Prostate gland (tissue), 2 donors: ENCODE measurements at regions not wholly inside any gene's neighbourhood (a gene's known extent, or its start where the extent isn't known, plus 50 kb on each side); places are given as distances from the start of the nearest gene placed in this dataset.
"Not testable (repeated sequence)": the region's sequence is repeated elsewhere in the genome, so short reads cannot be mapped to it uniquely, and the experiment has no call there.

Experiments
- DNase-seq: peaks from one replicate; pipeline ENCODE4 v3.0.0-alpha.2; 2019; ENCODE audit warnings: low spot score
- H3K27ac ChIP-seq, 2 donors: fragments of 200-600 bp; sonication (generic); 2 replicates each; pipeline ENCODE4 v1.5.1; 2017 to 2019
- H3K27me3 ChIP-seq: fragments of 200-600 bp; sonication (generic); replicated peaks from 2 replicates; pipeline ENCODE4 v1.5.1; 2019; ENCODE audit not compliant: insufficient read depth
- H3K36me3 ChIP-seq, 2 donors: fragments of 200-600 bp; sonication (generic); 1 replicate in 1 of 2; 2 replicates in 1 of 2; pipeline versions ENCODE4 v1.5.1 to v1.8.1; 2017 to 2019
- H3K4me1 ChIP-seq: fragments of 200-600 bp; sonication (generic); replicated peaks from 2 replicates; pipeline ENCODE4 v1.5.1; 2019
- H3K4me3 ChIP-seq, 2 donors: fragments of 200-600 bp; sonication (generic); 2 replicates each; pipeline ENCODE4 v1.5.1; 2017 to 2019
- H3K9me3 ChIP-seq: fragments of 200-600 bp; sonication (generic); 2 replicates; pipeline ENCODE4 v1.5.1; 2017
- POLR2A ChIP-seq: fragments of 450-650 bp; IDR thresholded peaks from one replicate; pipeline ENCODE4 v1.6.1; 2016; ENCODE audit warnings: antibody characterized with exemption, mild to moderate bottlenecking
- POLR2AphosphoS5 ChIP-seq: sonication (generic); formaldehyde crosslinking; IDR thresholded peaks from one replicate; pipeline ENCODE4 v1.6.1; 2017; ENCODE audit warnings: antibody characterized with exemption
- WGBS: methylation state at CpG from one replicate; pipeline ENCODE4 v1.1.5; 2018; 5-methylcytosine and 5-hydroxymethylcytosine counted together
- intact Hi-C: fragments of 100-400 bp; cut with DNase I; formaldehyde crosslinking; loops from one replicate; pipeline ENCODE4 v1.14.2; 2022
- TF ChIP-seq, protein P1 (sequence below), 4 experiments: fragments of 200-600 bp in 2 of 4; fragments of 450-650 bp in 2 of 4; sonication (generic) in 2 of 4; IDR thresholded peaks; 1 replicate in 3 of 4; 2 replicates in 1 of 4; pipeline ENCODE4 v1.5.1; 2016 to 2019; ENCODE audit warnings: antibody characterized with exemption in 4 of 4, mild to moderate bottlenecking in 2 of 4, moderate library complexity in 2 of 4

DNA sequence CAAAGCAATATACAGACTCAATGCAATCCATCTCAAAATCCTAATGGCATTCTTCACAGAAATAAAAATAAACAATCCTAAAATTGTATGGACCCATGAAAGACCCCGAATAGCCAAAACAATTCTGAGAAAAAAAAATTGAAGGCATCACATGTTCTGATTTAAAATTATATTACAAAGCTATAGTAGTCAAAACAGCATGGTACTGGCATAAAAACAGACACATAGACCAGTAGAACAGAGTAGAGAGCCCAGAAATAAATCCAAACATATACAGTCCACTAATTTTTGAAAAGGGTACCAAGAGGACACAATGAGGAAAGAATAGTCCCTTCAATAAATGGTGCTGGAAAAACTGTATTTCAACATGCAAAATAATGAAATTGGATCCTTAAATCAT is 70.4 kb upstream of the THRB start:
- H3K4me3 ChIP-seq, result no peak overlapping the region
- no peaks in the 10 kb centered on the region for H3K27me3 ChIP-seq
- TF ChIP-seq POLR2AphosphoS5, result no peak
- no peaks in the 10 kb centered on the region for H3K36me3 ChIP-seq
- no peak for DNase-seq
- intact Hi-C loops, result no loop called here
- no peak overlapping the region for H3K27ac ChIP-seq
- 66% methylated on average over 1 of the region's 1 CpG for WGBS
- no peaks in the 10 kb centered on the region for H3K9me3 ChIP-seq
- no peaks in the 10 kb centered on the region for H3K4me1 ChIP-seq

DNA sequence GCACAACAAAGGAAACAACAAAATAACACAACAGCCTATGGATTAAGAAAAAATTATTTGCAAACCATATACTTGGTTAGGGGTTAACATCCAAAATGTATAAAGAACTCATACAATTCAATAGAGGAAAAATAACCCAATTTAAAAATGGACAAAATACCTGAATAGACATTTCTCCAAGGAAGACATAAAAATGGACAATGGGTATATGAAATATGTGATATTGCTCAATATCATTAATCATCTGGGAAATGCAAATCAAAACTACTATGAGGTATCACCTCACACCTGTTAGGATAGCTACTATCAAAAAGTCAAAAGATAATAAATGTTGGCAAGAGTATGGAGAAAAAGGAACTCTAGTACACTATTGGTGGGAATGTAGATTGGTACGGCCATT is 71.0 kb upstream of the THRB start:
- no peak for DNase-seq
- H3K4me1 ChIP-seq, result no peaks in the 10 kb centered on the region
- TF ChIP-seq, protein P1, sequence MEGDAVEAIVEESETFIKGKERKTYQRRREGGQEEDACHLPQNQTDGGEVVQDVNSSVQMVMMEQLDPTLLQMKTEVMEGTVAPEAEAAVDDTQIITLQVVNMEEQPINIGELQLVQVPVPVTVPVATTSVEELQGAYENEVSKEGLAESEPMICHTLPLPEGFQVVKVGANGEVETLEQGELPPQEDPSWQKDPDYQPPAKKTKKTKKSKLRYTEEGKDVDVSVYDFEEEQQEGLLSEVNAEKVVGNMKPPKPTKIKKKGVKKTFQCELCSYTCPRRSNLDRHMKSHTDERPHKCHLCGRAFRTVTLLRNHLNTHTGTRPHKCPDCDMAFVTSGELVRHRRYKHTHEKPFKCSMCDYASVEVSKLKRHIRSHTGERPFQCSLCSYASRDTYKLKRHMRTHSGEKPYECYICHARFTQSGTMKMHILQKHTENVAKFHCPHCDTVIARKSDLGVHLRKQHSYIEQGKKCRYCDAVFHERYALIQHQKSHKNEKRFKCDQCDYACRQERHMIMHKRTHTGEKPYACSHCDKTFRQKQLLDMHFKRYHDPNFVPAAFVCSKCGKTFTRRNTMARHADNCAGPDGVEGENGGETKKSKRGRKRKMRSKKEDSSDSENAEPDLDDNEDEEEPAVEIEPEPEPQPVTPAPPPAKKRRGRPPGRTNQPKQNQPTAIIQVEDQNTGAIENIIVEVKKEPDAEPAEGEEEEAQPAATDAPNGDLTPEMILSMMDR (IDR thresholded peaks at IDR 0.05), result no peak
- TF ChIP-seq POLR2A, result no peak
- H3K27me3 ChIP-seq, result no peaks in the 10 kb centered on the region
- intact Hi-C loops, result no loop called here
- H3K9me3 ChIP-seq, result no peaks in the 10 kb centered on the region
- no peak overlapping the region for H3K4me3 ChIP-seq
- no peaks in the 10 kb centered on the region for H3K36me3 ChIP-seq
- WGBS, result 97% methylated on average over 1 of the region's 1 CpG
- H3K27ac ChIP-seq, result no peak overlapping the region

DNA sequence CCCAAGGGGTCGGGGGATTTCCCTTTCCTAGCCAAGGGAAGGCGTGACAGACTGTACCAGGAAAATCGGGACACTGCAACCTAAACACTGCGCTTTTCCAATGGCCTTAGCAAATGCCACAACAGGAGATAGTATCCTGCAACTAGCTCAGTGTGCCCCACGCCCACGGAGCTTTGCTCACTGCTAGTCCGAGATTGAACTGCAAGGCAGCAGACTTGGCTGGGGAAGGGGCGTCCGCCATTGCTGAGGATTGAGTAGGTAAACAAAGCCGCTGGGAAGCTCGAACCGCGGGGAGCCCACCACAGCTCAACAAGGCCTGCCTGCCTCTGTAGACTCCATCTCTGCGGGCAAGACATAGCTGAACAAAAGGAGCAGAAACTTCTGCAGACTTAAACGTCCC is 72.3 kb upstream of the THRB start:
- Histone ChIP-seq H3K4me3 (no peak overlapping the region), H3K36me3 (no peaks in the 10 kb centered on the region), H3K27ac (no peak overlapping the region), H3K27me3 (no peaks in the 10 kb centered on the region), H3K9me3 (no peaks in the 10 kb centered on the region), H3K4me1 (no peaks in the 10 kb centered on the region)
- intact Hi-C loops, result no loop called here
- 89% methylated on average over 15 of the region's 15 CpGs for WGBS
- DNase-seq, result no peak
- TF ChIP-seq, protein P1 (IDR thresholded peaks at IDR 0.05), result no peak
- TF ChIP-seq POLR2A (no peak), POLR2AphosphoS5 (no peak)

DNA sequence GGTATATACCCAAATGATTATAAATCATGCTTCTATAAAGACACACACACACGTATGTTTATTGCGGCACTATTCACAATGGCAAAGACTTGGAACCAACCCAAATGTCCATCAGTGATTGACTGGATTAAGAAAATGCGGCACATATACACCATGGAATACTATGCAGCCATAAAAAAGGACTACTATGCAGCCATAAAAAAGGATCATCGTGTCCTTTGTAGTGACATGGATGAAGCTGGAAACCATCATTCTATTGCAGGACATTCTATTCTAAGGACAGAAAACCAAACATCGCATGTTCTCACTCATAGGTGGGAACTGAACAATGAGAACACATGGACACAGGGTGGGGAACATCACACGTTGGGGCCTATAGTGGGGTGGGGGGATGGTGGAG is 77.8 kb upstream of the THRB start:
- H3K4me3 ChIP-seq, H3K27me3 ChIP-seq, H3K27ac ChIP-seq, H3K9me3 ChIP-seq, DNase-seq, H3K4me1 ChIP-seq, H3K36me3 ChIP-seq, intact Hi-C loops: not testable (repeated sequence)
- WGBS, result 92% methylated on average over 6 of the region's 6 CpGs

DNA sequence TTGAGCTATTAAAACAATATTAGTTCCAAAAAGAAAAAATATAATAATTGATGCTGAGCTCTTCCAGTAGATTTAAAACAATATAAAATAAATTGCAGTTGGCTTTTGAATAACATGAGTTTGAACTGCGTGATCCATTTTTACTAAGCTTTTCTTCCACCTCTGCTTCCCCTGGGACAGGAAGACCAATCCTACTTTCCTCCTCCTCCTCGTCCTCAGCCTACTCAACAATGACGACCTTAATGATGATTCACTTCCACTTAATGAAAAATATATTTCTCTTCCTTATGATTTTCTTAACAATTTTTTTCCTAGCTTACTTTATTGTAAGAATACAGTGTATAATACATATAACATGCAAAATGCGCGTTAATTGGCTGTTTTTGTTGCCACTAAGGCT is 78.9 kb upstream of the THRB start:
- no peak overlapping the region for H3K27ac ChIP-seq
- DNase-seq, result no peak
- H3K36me3 ChIP-seq, result no peaks in the 10 kb centered on the region
- H3K4me3 ChIP-seq, result no peak overlapping the region
- H3K4me1 ChIP-seq, result no peaks in the 10 kb centered on the region
- intact Hi-C loops, result no loop called here
- no peak for TF ChIP-seq POLR2A
- TF ChIP-seq, protein P1 (IDR thresholded peaks at IDR 0.05), result no peak
- TF ChIP-seq POLR2AphosphoS5, result no peak
- H3K9me3 ChIP-seq, result no peaks in the 10 kb centered on the region
- WGBS, result 89% methylated on average over 5 of the region's 5 CpGs
- H3K27me3 ChIP-seq, result no peaks in the 10 kb centered on the region

DNA sequence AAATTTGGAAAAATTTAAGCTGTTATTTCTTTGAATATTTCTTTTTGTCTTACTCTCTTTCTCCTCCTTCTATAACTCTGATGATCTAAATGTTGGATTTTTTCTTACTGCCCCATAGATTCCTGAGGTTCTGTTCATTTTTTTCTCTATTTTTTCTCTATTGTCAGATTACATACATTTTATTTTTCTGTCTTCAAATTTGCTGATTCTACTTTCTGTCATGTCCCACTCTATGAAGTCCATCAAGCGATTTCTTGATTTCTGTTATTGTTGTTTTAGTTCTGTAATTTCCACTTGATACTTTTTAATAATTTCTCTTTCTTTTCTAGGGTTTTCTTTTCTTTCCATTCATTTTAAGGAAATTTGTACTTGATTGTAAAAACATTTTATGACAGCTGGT is 83.7 kb upstream of the THRB start:
- Histone ChIP-seq H3K4me3 (no peak overlapping the region), H3K4me1 (no peaks in the 10 kb centered on the region), H3K9me3 (no peaks in the 10 kb centered on the region), H3K27ac (no peak overlapping the region), H3K36me3 (no peaks in the 10 kb centered on the region), H3K27me3 (no peaks in the 10 kb centered on the region)
- 98% methylated on average over 1 of the region's 1 CpG for WGBS
- TF ChIP-seq, protein P1 (IDR thresholded peaks at IDR 0.05), result no peak
- TF ChIP-seq POLR2A, result no peak
- intact Hi-C loops, result no loop called here
- DNase-seq, result no peak
